Hematopoietic multipotent progenitor cell treated with erythropoietin and hydrocortisone succinate and interleukin-3 and kit ligand, for 8 days (in vitro differentiated cells): ENCODE measurements at regions not wholly inside any gene's neighbourhood (a gene's known extent, or its start where the extent isn't known, plus 50 kb on each side); places are given as distances from the start of the nearest gene placed in this dataset.
"Not testable (repeated sequence)": the region's sequence is repeated elsewhere in the genome, so short reads cannot be mapped to it uniquely, and the experiment has no call there.

Source experiments
- DNase-seq: peaks from one replicate; pipeline ENCODE4 v3.0.0-alpha.2; 2015

DNA sequence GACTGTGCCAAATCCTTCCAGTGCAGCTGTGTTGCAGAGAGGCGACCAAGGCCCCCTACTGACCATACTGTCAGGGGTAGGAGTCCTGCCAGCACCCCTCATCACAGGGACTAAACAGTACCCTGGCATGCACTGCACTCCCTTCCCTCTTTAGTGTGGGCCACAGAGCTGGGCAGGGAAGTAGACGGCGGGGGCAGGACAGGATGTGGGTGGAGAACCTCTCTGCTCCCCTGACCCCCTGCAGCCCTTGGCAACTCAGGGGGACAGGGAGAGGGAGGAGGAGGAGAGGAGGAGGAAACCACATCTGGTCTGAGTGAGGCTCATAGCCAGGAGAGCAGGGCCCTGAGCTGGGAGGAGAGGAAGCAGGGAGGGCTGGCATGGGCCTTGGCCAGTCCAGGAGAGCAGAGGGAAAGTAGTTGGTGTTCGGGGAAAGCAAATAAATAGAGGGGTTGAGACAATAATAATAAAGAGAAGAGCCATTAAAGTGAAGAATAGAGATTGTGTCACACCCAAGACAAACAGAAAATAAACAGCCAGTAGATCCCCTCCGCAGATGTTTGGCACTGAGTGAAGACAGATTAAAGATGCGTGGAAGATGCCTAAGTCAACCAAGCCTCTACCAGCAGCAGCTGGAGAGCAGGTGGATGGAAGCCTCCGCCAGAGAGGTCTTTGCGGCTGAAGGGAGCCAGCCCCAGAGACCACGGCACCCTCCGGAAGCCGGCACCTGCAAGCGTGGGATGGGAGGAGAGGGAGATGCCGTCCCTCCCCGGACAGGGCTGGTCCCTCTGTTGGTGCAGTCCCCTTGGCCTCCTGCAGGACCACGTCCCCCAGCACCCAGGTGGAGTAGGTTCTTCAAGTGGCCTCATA lies 61.5 kb downstream of the RPUSD4 start:
- no peak for DNase-seq

DNA sequence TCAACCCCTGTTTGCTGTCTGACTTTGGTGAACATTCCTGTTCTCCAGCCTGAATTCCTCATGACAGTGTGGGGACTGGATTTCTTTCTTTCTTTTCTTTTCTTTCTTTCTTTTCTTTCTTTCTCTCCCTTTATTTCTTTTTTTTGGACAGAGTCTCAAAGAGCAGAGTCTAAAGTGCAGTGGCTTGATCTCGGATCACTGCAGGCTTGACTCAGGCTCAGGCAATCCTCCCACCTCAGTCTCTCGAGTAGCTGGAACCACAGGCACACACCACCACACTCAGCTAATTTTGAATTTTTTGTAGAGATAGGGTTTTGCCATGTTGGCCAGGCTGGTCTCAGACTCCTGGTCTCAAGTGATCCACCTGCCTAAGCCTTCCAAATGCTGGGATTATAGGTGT lies 63.1 kb downstream of the RPUSD4 start:
- DNase-seq: no peak

DNA sequence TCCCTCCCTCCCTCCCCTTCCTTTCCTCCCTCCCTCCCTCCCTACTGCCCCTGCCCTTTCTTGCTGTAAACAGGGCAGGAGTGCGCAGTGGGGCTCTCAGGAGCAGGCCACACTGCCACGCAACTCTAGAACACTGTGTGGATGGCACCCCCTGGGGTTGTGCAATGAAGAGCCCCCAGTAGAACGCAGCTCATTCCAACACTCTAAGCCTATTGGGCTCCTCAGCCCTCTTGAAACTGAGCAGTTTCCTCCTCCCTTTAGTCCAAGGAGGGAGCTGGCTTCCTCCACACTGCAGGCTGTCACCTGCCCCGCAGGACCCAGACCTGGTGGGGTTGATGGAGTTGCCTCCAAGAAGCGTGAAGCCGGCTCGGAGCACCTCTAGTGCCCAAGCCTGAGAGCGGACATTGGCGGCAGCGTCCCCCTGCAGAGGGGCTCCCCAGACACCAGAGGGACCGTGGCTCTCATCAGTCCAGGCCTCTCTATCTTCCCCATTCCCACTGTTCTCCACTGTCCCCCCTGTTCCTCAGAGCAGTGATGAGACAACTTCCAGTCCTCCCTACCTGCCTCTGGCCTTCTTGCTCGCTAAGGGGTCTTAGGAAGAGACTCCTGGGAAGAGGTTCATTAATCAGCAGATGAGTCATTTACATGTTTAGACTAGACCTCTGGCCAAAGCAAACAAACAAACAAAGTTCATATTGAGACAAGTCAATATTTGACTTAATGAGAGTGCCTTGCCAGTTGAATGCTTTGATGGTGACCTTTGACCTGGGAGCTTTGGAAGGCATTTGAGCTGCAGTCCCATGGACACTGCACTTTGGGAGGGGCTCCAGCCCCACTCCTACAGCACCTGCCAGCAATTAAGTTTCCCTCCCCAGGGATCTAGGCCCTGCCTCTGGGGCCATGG lies 64.0 kb downstream of the RPUSD4 start:
- DNase-seq: no peak

DNA sequence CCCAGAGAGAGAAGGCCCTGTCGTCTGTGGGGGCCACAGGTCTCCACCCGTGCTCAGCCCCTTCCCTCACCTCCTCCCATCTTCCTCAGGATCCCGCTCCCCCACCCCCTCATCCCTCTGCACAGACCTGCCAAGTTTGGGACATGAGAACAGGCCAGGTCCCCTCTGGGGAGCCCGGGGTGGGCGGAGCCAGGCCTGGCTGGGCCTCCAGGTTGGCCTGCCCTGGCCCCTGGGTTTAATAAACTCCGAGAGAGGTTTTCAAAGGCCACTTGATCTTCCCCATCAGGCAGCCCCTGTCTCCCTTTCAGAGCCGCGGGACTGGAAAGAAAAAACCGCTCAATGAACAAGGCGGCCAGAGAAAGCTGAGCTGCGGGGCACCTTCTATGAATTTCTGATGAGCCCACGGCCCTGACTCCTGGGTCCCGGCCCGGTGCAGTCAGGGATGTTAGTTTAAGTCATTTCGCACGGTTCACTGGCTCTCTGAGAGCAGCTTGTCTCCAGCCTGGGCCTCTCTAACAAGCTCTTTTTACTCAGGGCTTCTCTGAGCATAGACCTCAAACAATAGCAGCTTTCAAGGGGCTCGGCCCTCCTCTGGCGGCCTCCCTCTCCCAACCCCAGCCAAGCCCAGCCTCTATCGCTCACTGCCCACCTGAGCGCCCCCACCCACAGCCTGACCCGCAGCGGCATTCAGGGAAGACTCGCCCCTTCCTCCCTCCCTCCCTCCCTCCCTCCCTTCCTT lies 64.8 kb downstream of the RPUSD4 start:
- no peak for DNase-seq

DNA sequence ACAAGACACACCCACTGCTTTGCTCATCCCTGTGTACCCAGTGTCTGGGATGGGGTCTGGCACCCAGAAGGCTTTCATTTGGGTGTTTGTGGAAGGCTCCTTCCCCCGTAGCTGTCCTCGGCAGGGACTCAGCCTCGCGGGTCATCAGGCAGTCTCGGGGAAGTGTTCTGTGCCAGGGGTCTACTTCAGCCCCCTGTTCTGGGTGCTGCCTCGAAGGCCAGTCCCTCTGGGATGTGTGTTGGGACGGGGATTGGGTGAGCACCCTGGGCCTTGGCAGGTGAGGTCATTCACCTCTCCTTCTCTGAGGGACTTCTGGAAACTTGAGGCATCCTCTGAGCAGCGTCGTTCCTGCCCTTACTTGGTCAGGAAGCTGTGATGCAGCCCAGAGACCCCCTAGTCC lies 65.5 kb downstream of the RPUSD4 start:
- DNase-seq: no peak

DNA sequence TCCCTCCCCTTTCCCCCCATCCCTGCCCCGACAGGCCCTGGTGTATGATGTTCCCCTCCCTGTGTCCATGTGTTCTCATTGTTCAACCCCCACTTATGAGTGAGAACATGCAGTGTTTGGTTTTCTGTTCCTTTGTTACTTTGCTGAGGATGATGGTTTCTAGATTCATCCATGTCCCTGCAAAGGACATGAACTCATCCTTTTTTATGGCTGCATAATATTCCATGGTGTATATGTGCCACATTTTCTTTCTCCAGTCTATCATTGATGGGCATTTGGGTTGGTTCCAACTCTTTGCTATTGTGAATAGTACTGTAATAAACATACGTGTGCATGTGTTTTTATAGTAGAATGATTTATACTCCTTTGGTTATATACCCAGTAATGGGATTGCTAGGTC lies 68.0 kb downstream of the RPUSD4 start:
- not testable (repeated sequence) for DNase-seq

DNA sequence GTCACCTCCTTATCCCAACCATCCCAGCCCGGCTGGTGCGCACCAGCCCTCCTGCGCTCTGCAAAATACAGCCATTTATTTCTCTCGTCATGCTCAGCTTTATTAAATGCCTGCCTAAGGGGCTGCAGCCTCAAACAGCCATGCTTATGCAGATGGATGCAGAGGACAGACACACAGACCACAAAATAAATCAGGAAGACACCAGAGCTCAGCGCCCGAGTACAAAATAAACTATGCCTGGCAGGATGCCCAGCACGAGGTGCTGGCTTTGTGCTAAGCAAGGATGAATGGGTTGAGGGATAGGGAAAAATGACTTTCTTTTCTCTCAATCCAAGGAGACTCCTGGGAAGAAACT lies 70.5 kb downstream of the RPUSD4 start:
- DNase-seq: no peak

DNA sequence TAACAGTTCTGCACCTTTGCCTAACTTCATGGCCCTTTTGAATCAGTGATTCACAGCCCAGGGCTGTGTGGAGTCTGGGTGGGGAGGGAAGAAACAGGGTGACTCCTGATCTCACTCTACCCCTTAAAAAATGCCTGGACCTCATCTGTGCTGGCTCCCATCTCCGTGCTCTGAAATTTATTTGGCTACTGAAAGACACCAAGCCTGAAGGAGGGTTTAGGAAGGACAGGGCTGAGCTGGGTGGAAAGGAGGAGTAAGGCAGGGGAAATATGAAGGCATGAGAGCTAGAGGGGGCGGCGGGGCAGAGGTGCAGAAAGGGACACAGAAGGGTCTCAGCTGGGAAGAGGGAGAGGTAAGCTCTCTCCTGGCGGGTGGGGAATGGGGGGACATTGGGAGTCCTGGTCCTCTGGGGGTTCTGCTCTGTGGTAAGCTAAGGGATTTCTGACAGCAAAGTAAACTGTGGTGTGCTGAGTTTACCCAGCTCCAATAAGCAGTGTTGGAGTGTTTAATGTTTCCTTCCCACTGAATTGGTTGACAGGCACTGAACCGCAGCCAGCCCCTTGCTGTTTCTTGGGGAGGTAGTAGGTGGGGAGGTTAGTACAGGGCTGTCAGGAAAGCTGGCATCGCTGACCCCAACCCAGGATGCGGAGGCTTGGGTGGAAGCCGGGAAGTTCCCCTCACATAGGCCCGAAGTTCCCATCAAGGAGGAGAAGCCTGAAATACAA lies 71.1 kb downstream of the RPUSD4 start:
- DNase-seq: no peak

DNA sequence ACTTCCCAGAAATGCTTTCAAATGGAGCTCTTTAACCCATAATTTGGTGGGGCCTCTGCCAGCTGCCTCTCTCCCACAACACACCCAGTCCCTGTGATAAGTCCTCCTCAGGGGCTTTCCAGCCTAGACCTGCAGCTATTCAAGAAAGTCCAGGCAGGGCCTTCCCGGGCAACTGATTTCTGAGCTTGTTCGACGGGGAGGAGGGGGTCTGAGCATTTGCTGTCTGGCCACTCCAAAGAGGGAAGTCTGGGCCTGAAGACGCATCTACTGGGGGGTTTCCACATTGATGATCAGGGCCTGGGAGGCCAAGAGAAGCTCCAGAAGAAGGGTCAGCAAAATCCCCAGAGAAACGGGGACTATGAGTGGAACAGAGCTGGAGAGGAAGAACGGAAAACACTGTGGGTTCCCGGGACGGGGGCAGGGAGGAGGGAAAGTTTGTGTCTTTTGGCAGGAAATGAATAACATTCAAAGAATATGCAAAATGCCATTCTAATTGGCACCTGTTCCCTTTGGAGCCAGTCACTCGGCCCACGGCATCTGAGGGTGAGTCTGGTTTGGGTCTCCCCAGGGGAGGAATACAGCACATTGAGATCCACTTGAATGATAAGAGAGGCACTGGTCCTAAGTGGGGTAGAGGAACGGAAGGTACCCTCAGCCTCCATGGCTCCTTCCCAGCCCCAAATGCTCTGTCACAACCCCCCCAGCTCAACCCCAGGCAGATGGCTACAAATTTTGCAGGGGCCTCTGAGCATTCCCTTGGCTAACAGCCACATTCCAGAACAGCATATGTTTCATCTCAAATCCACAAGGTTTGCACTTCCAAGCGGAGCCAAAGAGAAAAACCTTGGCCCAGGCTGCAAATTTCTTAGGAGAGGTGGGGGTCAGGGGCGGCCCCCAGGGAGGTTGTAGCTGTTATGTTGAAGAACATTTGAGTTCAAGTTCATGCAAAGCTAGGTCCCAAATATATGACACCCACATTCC lies 72.0 kb downstream of the RPUSD4 start:
- no peak for DNase-seq

DNA sequence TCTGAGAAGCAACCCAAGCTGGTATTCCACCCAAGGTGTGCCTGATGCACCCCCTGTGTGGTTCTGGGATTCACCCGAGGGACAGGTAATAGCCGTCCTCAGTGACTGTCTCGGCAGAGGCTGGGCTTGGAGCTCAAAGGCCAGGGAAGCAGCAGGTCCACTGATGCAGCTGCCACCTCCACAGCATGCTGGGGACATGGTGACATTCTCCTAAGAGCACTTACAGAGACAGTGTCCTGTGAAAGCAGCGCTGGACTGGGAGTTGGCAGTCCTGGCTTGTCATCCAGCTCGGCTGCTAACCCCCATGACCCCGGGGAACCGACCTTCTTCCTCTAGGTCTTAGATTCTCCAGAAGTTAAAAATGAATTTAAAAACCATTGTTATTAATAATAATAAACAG lies 72.8 kb downstream of the RPUSD4 start:
- DNase-seq: no peak

DNA sequence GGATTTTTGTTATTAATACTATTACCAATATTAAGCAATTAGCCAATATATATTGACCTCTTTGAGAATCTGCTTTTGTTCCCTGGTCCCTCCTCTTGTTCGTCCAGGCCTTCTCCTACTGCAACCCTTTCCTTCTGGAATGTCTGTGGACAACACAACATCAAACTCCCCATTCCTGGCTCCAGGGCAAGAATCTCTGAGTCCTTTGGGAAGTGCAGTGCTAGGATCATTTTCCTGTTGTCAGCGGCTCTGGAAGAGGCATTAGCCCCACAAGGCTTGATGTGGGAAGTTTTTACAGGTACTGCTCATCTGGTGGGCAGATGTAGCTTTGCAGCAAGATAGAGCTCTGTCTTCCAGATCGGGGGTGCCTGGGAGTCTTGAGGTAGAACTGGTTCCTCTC lies 74.3 kb downstream of the RPUSD4 start:
- DNase-seq: no peak

DNA sequence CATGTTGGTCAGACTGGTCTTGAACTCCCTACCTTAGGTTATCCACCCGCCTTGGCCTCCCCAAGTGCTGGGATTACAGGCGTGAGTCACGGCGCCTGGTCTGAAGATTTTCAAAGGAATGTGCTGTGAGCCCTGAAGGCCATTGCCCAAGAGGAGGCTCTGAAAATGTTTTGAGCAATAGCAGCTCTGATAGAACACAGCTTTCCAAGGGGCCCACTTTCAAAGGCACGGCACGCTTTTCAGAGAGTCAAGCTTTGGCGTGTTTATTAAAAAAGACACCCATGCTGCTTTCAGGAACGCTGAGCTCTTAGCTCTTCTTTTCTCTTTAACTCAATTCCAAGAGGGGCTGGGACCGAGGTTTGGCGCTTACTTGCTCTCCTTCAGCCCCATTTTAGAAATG lies 73.8 kb upstream of the CDON start:
- DNase-seq: no peak

DNA sequence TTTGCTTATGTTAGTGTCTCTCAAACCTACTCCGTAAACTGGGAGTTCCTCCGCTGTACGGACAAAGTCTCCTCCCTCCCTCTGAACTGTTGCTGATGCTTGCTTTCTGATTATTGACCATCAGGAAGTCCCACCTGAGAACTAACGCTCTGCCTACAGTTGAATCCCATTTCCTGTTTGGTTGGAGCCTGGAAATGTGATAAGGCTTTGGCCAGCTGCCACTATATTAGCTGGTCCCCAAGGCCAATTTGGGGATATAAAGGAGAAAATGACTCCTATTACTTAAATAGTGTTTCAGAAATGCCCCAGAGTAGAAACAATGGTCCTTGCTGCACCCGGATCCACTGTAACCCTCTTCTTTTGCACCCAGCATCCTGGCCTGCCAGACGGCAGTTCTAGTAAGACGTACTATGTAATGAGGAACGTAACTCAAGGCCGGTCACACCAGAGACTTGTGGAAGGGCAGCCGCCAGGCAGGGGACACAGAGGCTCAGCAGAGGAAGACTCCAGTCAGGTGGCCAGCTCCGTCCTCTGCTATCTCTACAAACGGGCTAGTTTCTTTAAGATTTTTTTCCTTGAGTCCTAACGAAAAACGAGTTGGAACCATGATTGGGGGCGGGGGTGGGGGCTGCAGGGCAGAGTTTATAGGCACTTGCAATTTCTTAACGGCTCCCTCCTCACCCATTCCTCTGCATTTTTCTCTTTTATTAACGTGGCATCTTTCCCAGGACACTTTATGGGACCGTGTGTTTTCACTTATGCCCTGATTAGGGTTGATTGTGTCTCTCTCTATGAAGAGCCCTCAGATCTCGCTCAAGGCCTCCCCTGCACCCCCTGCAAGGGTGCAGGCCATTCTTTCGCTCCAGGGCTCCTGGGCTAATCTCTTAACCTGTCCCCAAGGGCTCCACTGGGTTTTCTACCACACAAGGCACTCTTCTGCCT lies 72.8 kb upstream of the CDON start:
- no peak for DNase-seq

DNA sequence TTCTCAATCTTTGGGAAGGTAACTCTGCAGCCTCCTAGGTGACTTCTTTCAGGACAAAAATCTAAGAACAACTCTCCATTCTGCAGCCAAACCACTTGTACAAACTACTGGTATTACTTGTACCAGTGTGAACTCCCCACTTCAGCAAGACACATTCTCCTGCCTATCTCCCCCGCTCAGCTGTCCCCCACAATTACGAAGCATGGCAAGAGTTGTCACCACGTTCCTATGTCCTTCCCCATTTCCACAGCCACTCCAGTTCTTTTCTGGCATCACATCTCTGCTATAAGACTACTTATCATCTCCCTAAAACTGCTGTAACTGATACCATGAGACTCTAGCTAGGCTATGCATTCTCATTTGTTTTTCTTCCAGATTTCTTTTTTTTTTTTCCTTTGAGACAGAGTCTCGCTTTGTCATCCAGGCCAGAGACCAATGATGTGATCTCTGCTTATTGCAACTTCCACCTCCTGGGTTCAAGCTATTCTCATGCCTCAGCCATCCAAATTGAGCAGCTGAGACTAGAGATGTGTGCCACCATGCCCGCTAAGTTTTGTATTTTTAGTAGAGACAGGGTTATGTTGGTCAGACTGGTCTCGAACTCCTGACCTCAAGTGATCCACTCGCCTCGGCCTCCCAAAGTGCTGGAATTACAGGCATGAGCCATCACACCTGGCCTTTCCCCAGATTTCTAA lies 71.9 kb upstream of the CDON start:
- DNase-seq: no peak

DNA sequence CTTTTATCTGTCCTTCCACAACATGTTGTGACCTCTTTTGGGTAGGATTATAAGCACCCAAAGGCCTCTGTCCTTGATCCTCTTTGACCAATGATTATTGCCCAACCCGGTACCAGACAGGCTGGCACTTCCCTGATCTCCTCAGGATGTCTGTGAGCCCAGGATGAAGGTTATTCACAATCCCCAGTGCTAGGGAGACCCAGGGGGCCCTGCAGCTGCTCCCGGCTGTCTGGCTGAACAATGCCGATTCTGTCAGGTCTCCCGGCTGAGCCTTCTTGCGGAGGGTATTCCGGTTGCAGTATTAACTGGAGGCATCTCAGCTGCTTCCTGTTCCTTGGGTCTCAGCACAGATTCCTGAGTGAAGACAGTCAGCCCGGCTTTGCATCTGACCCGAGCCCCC lies 71.2 kb upstream of the CDON start:
- DNase-seq: no peak

DNA sequence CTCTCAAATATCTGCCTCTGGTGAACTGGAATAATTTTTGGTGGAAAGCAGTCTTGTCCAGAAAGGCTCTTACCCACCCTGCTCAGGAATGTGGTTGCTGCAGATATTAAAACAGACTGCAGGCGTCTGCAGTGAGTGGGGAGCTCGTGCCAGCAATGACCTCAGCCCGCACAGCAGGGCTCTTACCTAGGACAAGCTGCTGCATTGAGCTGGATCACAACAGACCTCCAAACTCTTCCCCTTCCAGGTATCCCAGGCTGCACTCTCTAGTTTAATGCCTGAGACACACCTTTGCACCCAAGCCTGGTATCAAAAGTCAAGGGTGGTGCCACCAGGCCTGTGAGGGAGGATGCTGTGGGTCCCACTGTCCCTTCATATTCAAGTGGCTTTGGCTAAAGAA lies 69.7 kb upstream of the CDON start:
- DNase-seq: no peak

DNA sequence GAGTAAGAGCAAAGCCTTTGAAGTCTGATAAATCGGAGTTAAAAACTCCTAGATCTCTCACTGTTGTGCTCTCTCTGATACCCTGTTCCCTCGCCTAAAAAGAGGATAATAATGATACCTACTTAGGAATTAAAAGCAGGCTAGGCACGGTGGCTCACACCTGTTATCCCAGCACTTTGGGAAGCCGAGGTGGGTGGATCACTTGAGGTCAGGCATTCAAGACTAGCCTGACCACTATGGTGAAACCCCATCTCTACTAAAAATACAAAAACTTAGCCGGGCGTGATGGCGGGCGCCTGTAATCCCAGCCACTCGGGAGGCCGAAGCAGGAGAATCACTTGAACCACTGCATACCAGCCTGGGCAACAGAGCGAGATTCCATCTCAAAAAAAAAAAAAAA lies 68.1 kb upstream of the CDON start:
- DNase-seq: not testable (repeated sequence)

DNA sequence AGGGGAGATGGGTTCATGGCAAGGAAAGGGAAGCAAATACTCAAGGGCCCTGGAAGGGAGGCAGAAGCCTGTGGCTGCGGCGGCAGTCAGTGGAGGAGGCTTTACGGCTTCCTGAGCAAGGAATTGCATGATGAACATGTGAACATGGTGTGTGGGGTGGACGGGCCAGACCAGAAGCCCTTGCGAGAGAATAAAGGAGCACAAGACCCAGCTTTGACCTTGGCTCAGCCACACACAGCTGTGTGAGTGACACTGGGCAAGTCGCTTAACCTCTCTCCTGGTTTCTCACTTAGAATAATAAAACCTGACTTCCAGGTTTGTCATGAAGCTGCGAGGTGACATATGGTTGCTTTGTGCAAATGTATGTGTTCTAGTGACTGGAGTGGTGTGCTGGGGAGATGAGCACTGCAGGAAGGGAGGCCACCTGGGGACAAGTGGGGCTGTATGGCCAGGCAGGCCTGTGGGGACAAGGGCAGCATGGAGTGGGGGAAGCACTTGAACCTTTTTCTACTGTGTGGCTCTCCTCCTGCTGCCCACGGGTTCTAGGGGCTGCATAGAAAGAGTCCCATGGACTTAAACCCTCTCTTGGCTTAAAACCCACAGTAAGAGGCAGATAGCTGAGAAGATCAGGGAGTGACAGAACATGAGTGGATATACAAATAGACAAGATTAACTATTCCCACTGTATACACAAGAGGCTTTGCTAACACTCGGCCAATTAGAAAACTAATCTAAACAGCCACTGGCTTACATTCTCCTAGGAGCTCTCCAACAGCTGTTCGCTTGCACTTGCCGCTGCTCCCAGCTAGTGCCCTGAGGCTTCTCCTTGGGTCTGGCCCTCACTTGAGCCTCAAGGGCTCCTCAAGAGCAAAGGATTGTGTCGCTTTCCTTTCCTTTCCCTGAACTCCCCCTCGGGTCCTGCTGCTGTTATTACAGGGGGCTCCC lies 67.3 kb upstream of the CDON start:
- DNase-seq: no peak

DNA sequence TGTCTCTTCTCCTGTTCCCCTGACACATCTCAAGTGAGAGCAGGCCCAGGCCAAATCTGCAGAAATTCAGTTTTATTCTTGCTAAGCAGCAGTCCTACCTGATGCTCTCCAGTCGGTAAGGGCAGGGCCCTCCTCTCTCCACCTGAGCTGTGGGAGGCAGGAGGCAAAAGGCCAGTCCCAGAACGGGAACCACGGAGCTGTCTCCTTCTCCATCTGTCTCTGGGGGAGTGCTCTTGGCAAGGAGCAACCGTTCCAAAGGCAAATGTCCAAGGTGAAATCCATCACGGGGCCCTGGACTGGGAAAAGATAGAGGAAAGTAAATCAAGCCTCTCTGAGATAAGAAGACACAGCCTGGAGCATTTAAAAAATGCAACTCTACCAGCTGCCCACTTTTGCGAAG lies 65.2 kb upstream of the CDON start:
- DNase-seq: no peak
